ENCODE measurements at regions not wholly inside any gene's neighbourhood (a gene's known extent, or its start where the extent isn't known, plus 50 kb on each side); places are given as distances from the start of the nearest gene placed in this dataset.

DNA sequence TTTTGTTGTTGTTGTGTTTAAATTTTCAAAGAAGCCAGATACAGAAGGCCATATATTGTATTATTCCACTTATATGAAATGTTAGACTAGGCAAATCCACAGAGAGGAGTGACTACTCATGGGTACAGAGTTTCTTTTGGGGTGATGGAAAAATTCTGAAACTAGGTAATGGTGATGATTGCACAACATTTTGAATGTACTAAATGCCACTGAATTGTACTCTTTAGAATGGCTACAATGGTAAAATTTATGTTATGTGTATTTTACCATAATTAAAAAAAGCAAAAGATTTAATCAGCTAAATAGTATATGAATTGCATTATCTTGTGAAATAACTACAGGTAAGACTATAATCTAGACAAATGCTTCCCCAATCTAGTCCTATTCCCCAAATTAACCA, 733.6 kb upstream of the TMEM132C start:
- DNase-seq, result no peak

- no peak for DNase-seq
Measured at GRCh38 chr12:127536833-127537428, 730.0 kb upstream of the TMEM132C start.

DNA sequence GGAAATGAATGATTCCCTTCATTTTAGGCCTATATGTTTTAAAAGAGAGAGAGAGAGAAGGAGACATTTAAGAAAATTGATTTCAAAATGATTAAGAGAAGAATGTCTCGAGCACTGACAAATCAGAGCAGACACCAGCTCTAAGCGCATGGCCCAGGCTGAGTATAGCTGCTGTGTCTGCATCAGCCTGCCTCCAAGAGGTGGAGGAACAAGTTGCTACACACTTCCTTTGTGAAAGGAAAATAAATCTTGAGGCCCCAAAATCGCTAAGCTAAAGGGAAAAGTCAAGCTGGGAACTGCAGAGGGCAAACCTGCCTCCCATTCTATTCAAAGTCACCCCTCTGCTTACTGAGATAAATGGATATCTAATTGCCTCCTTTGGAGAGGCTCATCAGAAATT, 728.7 kb upstream of the TMEM132C start:
- DNase-seq, result no peak

DNA sequence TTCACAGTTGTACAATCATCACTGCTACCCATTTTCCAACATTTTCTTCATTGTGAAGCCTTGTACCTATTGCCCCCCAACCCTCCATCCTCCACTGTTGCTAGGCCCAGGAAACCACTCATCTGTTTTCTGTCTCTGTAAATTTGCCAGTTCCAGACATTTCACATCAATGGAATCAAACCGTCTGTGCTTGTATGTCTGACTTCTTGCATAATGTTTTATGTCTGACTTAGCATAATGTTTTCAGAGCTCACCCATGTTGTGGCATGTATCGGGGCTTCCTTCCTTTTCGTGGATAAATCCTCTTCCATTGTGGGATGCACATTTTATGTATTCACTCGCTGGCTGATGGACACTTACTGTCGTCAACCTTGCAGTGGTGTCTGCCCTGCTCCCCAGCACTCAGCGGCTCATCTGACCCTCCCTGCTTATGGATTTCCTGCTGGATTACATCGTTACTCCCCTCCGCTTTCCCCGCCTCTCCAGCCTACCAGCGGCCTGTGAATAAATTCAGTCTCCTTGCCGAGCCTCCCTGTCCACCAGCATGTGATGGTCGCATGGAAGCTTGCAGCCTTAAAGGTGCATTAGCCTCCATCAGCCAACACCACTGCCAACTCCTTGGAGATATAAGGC, 727.6 kb upstream of the TMEM132C start:
- no peak for DNase-seq

DNA sequence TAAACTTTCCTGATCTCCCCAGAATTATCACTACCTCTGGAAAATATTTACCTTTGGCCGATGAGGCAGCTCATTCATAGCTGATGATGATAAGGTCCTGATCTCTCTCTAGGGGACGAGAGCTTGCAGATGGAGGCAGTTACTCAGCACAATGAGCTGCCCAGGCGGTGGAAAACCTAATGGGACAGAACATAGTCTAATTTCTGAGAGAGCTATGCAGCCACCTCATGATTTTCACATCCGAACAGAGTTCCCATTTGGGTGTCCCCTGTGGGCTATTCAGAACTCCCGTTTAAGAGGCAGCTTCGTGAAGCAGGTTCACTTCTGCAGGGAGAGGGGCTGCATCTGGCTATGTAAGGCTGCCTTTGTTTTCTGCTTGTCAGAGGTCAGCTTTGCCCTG, 724.6 kb upstream of the TMEM132C start:
- no peak for DNase-seq

DNA sequence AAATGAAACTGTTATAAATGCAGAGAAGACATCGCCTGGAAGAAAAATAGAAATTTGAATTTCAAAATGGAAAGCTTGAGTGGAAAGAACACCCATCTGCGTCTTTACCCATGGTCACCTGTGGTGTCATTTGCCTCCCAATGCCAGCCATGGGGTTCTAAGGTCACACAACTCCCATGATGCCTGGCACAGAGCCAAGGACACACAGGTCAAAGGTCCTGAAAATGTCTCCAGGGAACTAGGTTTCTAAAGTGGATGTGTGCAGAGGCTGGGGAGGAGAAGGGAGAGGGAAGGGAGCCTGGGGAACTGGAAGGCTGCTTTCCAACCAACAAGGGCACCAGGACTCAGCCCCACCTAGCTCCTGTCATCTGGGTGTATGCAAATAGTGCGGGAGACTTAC, 724.0 kb upstream of the TMEM132C start:
- DNase-seq, result no peak

DNA sequence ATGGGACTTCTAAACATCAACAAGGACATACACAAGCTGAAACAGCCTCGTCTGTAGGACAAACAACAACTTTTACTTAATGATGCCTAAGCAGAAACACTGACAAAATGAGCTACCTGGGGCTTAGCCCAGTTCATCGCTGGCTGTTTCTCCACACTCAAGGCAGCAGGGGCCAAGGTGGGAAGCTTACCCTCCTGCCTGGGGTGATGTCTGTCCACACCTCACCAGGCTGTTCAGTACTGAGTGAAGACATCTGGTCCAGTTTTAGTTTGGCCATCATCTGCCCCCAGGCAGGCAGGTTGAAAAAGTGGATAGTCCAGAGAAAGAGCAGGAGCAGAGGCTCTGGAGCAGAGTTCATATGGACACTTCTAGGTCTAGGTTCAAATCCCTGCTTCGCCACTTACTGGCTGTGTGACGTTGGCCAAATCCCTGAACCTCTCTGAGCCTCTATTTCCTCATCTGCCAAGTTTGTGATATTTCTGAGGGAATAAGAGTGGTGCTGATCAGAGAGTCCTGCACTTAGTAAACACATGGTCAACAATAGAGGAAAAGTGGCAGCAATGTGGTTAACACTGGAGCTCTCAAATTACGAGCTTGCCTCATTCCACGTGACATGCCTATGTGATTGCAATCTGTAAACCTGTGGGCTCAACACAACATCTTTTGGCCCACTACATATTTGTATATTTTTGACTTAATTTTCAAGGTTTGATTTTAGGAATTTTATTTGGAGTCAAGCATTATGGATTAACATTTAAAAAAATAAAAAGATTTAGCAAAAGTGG, 720.1 kb upstream of the TMEM132C start:
- no peak for DNase-seq

DNA sequence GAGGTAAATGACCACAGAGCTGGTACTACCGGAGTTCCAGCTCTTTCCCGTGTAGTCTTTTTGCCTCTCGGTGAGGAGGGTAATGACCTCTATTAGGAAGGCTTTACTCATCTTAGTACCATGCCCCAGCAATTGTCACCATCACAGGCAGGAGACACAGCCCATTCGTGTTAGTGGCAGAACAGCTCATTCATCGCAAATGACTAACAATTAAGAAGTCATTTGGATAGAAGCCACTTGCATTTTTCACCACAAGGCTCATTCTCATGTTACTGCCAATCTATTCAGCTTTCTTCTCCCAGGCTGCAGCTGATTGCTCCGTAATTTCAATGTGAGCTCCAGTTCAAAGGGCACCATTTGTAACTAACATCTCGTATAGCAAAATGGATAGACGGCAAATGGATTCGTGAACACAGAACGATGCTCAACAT, 718.8 kb upstream of the TMEM132C start:
- DNase-seq, result no peak

GRCh38 chr12:127550271-127550670, 716.7 kb upstream of the TMEM132C start:
- no peak for DNase-seq

DNA sequence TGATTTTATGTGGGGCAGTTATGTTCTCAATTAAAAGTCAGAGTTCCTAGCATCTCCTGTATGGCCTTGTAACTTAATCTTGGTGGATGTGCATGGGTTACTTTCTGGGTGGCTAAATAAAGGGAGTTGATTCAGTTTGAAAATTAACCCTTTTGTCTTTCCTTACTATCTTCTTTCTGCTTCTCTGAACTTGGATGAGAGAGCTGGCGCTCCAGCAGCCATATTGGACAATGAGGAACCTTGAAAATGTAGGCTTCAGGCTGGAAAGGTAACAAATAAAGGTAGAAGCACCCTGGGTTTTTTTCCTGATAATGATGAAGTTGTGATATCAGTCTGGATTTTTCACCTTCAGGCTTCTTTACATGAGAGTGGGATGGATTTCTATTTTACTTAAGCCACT, 714.1 kb upstream of the TMEM132C start:
- DNase-seq, result no peak

- DNase-seq, result no peak
Measured at GRCh38 chr12:127555071-127555470, 711.9 kb upstream of the TMEM132C start.

DNA sequence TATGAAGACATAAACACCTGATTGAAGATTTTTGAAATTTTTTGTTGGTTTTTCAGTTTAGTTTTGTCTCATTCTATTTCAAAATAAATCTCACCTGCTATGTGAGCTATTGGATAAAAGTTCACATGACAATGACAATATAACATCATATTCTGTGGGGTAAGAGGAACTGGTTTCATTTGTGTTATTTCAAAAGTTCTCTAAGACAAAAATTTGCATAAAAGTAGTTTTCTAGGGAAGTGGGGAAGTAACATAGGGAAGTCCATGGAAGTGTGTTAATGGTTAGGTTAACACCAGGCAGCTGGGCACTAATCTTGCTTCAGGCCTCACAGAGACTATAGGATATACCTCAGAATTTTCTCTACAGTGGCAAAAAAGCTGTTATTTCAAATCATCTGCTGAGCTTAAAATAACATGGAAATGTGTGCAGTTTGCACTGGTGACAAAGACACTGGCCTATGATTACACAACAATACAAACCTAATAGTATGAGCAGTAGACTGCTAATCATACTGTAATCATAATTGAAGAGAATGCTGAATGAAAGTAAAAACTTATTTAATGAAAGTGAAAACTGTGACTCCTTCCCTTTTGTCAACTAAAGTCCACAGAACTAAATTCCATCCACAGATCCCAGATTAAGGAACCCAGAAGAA, 710.6 kb upstream of the TMEM132C start:
- DNase-seq, result no peak

GRCh38 chr12:127558361-127558760, 708.6 kb upstream of the TMEM132C start:
- no peak for DNase-seq

- peak; percentile 42 for DNase-seq
Measured at GRCh38 chr12:127559349-127560040, 707.5 kb upstream of the TMEM132C start.

GRCh38 chr12:127560041-127560478, 706.9 kb upstream of the TMEM132C start:
- DNase-seq, result no peak

GRCh38 chr12:127562816-127563215, 704.2 kb upstream of the TMEM132C start:
- DNase-seq, result no peak

DNA sequence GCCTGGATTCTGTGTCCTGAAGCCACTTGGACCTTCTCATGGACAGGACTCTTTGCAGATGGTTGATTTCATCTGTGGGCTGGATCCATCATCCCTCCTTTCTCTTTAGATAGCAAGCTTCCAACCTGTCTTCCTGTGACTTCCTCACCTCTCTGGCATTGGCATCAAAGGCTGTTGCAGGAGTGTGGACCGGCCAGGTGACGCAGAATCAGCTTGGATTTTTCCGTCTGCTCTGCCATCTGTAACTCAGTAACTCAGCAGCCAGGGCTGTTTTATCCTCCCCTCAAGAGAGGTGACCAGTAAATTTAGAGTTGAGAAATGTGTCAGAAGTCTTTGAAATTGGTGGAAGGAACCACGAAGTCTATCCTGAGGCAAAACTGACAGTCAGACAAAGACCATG, 701.7 kb upstream of the TMEM132C start:
- no peak for DNase-seq

- DNase-seq, result no peak
Measured at GRCh38 chr12:127567531-127567930, 699.4 kb upstream of the TMEM132C start.

- no peak for DNase-seq
Measured at GRCh38 chr12:127570387-127570786, 696.6 kb upstream of the TMEM132C start.

DNA sequence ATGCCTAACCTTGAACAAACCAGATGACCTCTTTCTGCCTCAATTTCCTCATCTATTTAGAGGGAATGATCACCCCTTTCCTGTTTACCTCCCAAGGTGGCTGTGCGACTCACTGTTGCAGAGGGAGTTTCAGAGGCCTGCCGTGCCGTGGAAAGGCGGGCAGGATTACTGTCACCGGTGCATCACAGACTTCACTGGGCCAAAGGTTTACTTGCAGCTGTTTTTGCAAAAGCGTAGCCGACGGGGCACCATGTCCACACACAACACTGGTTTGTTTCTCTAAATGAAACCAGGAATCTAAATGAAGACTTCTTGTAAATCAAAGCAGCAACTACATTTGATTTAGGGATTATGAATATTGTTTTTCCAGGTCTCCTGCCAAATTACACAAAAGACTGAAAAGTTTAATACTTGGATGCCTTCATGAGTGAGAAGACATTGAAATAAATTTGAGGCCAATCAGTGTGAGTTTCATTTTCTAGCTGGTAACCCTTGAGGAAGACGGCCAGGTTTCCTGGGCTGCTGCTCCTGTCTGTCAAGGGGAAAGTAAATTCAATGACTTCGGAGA, 696.1 kb upstream of the TMEM132C start:
- no peak for DNase-seq

GRCh38 chr12:127571578-127571977, 695.4 kb upstream of the TMEM132C start:
- no peak for DNase-seq

GRCh38 chr12:127579446-127579845, 687.5 kb upstream of the TMEM132C start:
- DNase-seq, result no peak

DNA sequence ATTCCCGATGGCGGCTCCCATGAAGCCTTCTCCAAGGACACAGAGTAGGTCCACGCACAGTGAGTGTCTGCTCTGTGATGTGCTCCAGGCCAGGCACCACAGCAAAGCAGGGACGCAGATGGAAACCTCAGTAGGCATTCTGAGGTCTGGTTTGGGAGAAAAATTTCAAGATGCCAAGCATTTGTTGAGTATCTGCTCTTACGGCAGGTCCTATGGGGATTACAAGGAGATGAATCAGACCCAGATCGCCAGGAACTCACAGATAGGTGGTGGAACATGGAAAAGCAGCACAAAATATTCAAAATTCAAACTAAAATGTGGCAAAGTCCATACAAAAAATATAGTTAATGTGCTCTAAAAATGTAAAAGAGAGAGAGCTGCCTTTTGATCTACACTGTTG, 684.9 kb upstream of the TMEM132C start:
- no peak for DNase-seq
